ENCODE measurements at regions not wholly inside any gene's neighbourhood (a gene's known extent, or its start where the extent isn't known, plus 50 kb on each side); places are given as distances from the start of the nearest gene placed in this dataset.

GRCh38 chr7:68748934-68749900, 849.1 kb upstream of the AUTS2 start:
- H3K4me3 ChIP-seq (ENCODE audit: low read depth in 1 of 5, low read length in 5 of 5), result no peak overlapping the region
- H3K36me3 ChIP-seq (ENCODE audit: control insufficient read depth in 5 of 5, insufficient read depth in 5 of 5, low read length in 5 of 5), result no peaks in the 10 kb centered on the region
- no peak overlapping the region for H3K27ac ChIP-seq (ENCODE audit: low read depth, low read length)
- H3K27me3 ChIP-seq (ENCODE audit: control insufficient read depth in 5 of 5, insufficient read depth in 4 of 5, low read length in 5 of 5), result no peaks in the 10 kb centered on the region
- no peak overlapping the region for H3K9ac ChIP-seq (ENCODE audit: low read length in 5 of 5)
- no peaks in the 10 kb centered on the region for H3K9me3 ChIP-seq (ENCODE audit: control insufficient read depth in 5 of 5, low read length in 5 of 5)
- H3K4me1 ChIP-seq (ENCODE audit: control insufficient read depth in 5 of 5, insufficient read depth in 5 of 5, low read length in 5 of 5), result peaks cover 0 to 10% (median 4%) of the 10 kb centered on the region in 5 donors

GRCh38 chr7:68752485-68753178, 845.6 kb upstream of the AUTS2 start:
- peaks cover 0 to 10% (median 4%) of the 10 kb centered on the region in 5 donors for H3K4me1 ChIP-seq (ENCODE audit: control insufficient read depth in 5 of 5, insufficient read depth in 5 of 5, low read length in 5 of 5)
- no peaks in the 10 kb centered on the region for H3K27me3 ChIP-seq (ENCODE audit: control insufficient read depth in 5 of 5, insufficient read depth in 4 of 5, low read length in 5 of 5)
- H3K36me3 ChIP-seq (ENCODE audit: control insufficient read depth in 5 of 5, insufficient read depth in 5 of 5, low read length in 5 of 5), result no peaks in the 10 kb centered on the region
- H3K9me3 ChIP-seq (ENCODE audit: control insufficient read depth in 5 of 5, low read length in 5 of 5), result no peaks in the 10 kb centered on the region
- no peak overlapping the region for H3K4me3 ChIP-seq (ENCODE audit: low read depth in 1 of 5, low read length in 5 of 5)
- no peak overlapping the region for H3K27ac ChIP-seq (ENCODE audit: low read depth, low read length)
- H3K9ac ChIP-seq (ENCODE audit: low read length in 5 of 5), result no peak overlapping the region

- Histone ChIP-seq H3K4me1 (ENCODE audit: control insufficient read depth in 5 of 5, insufficient read depth in 5 of 5, low read length in 5 of 5) (peaks cover 0 to 10% (median 4%) of the 10 kb centered on the region in 5 donors), H3K27ac (ENCODE audit: low read depth, low read length) (no peak overlapping the region)
Observed at GRCh38 chr7:68754414-68754813, 843.9 kb upstream of the AUTS2 start.

GRCh38 chr7:68756986-68757495, 841.2 kb upstream of the AUTS2 start:
- H3K27ac ChIP-seq (ENCODE audit: low read depth, low read length), result no peak overlapping the region
- H3K27me3 ChIP-seq (ENCODE audit: control insufficient read depth in 5 of 5, insufficient read depth in 4 of 5, low read length in 5 of 5), result no peaks in the 10 kb centered on the region
- H3K9me3 ChIP-seq (ENCODE audit: control insufficient read depth in 5 of 5, low read length in 5 of 5), result peaks cover 0 to 4% (median 0%) of the 10 kb centered on the region in 5 donors
- peaks cover 0 to 10% (median 4%) of the 10 kb centered on the region in 5 donors for H3K4me1 ChIP-seq (ENCODE audit: control insufficient read depth in 5 of 5, insufficient read depth in 5 of 5, low read length in 5 of 5)
- no peaks in the 10 kb centered on the region for H3K36me3 ChIP-seq (ENCODE audit: control insufficient read depth in 5 of 5, insufficient read depth in 5 of 5, low read length in 5 of 5)
- no peak overlapping the region for H3K9ac ChIP-seq (ENCODE audit: low read length in 5 of 5)
- H3K4me3 ChIP-seq (ENCODE audit: low read depth in 1 of 5, low read length in 5 of 5), result no peak overlapping the region

More at GRCh38 chr7:68754414-68754813, 843.9 kb upstream of the AUTS2 start:
- H3K4me3 ChIP-seq (ENCODE audit: low read depth in 1 of 5, low read length in 5 of 5), result no peak overlapping the region
- H3K9me3 ChIP-seq (ENCODE audit: control insufficient read depth in 5 of 5, low read length in 5 of 5), result no peaks in the 10 kb centered on the region
- no peaks in the 10 kb centered on the region for H3K36me3 ChIP-seq (ENCODE audit: control insufficient read depth in 5 of 5, insufficient read depth in 5 of 5, low read length in 5 of 5)
- no peaks in the 10 kb centered on the region for H3K27me3 ChIP-seq (ENCODE audit: control insufficient read depth in 5 of 5, insufficient read depth in 4 of 5, low read length in 5 of 5)
- no peak overlapping the region for H3K9ac ChIP-seq (ENCODE audit: low read length in 5 of 5)

GRCh38 chr7:68760556-68760955, 837.7 kb upstream of the AUTS2 start:
- Histone ChIP-seq H3K27me3 (ENCODE audit: control insufficient read depth in 5 of 5, insufficient read depth in 4 of 5, low read length in 5 of 5) (no peaks in the 10 kb centered on the region), H3K9ac (ENCODE audit: low read length in 5 of 5) (no peak overlapping the region), H3K27ac (ENCODE audit: low read depth, low read length) (no peak overlapping the region), H3K4me3 (ENCODE audit: low read depth in 1 of 5, low read length in 5 of 5) (no peak overlapping the region), H3K9me3 (ENCODE audit: control insufficient read depth in 5 of 5, low read length in 5 of 5) (peaks cover 0 to 13% (median 2%) of the 10 kb centered on the region in 5 donors), H3K4me1 (ENCODE audit: control insufficient read depth in 5 of 5, insufficient read depth in 5 of 5, low read length in 5 of 5) (no peaks in the 10 kb centered on the region), H3K36me3 (ENCODE audit: control insufficient read depth in 5 of 5, insufficient read depth in 5 of 5, low read length in 5 of 5) (no peaks in the 10 kb centered on the region)

- no peaks in the 10 kb centered on the region for H3K27me3 ChIP-seq (ENCODE audit: control insufficient read depth in 5 of 5, insufficient read depth in 4 of 5, low read length in 5 of 5)
- H3K9ac ChIP-seq (ENCODE audit: low read length in 5 of 5), result no peak overlapping the region
- H3K4me3 ChIP-seq (ENCODE audit: low read depth in 1 of 5, low read length in 5 of 5), result no peak overlapping the region
- peaks cover 0 to 6% (median 2%) of the 10 kb centered on the region in 5 donors for H3K9me3 ChIP-seq (ENCODE audit: control insufficient read depth in 5 of 5, low read length in 5 of 5)
- no peak overlapping the region for H3K27ac ChIP-seq (ENCODE audit: low read depth, low read length)
- H3K4me1 ChIP-seq (ENCODE audit: control insufficient read depth in 5 of 5, insufficient read depth in 5 of 5, low read length in 5 of 5), result peaks cover 2 to 7% (median 6%) of the 10 kb centered on the region in 5 donors
- H3K36me3 ChIP-seq (ENCODE audit: control insufficient read depth in 5 of 5, insufficient read depth in 5 of 5, low read length in 5 of 5), result no peaks in the 10 kb centered on the region
Observed at GRCh38 chr7:68767462-68767861, 830.8 kb upstream of the AUTS2 start.

GRCh38 chr7:68770649-68771048, 827.6 kb upstream of the AUTS2 start:
- Histone ChIP-seq H3K4me3 (ENCODE audit: low read depth in 1 of 5, low read length in 5 of 5) (no peak overlapping the region), H3K9ac (ENCODE audit: low read length in 5 of 5) (no peak overlapping the region)

GRCh38 chr7:68776326-68776725, 821.9 kb upstream of the AUTS2 start:
- H3K4me3 ChIP-seq (ENCODE audit: low read depth in 1 of 5, low read length in 5 of 5), result no peak overlapping the region
- H3K4me1 ChIP-seq (ENCODE audit: control insufficient read depth in 5 of 5, insufficient read depth in 5 of 5, low read length in 5 of 5), result peaks cover 0 to 5% (median 0%) of the 10 kb centered on the region in 5 donors
- H3K36me3 ChIP-seq (ENCODE audit: control insufficient read depth in 5 of 5, insufficient read depth in 5 of 5, low read length in 5 of 5), result no peaks in the 10 kb centered on the region
- H3K27ac ChIP-seq (ENCODE audit: low read depth, low read length), result no peak overlapping the region
- no peaks in the 10 kb centered on the region for H3K27me3 ChIP-seq (ENCODE audit: control insufficient read depth in 5 of 5, insufficient read depth in 4 of 5, low read length in 5 of 5)
- H3K9ac ChIP-seq (ENCODE audit: low read length in 5 of 5), result no peak overlapping the region
- peaks cover 0 to 2% (median 0%) of the 10 kb centered on the region in 5 donors for H3K9me3 ChIP-seq (ENCODE audit: control insufficient read depth in 5 of 5, low read length in 5 of 5)

More at GRCh38 chr7:68770649-68771048, 827.6 kb upstream of the AUTS2 start:
- Histone ChIP-seq H3K9me3 (ENCODE audit: control insufficient read depth in 5 of 5, low read length in 5 of 5) (peaks cover 0 to 2% (median 0%) of the 10 kb centered on the region in 5 donors), H3K4me1 (ENCODE audit: control insufficient read depth in 5 of 5, insufficient read depth in 5 of 5, low read length in 5 of 5) (peaks cover 2 to 7% (median 6%) of the 10 kb centered on the region in 5 donors), H3K36me3 (ENCODE audit: control insufficient read depth in 5 of 5, insufficient read depth in 5 of 5, low read length in 5 of 5) (no peaks in the 10 kb centered on the region), H3K27ac (ENCODE audit: low read depth, low read length) (no peak overlapping the region), H3K27me3 (ENCODE audit: control insufficient read depth in 5 of 5, insufficient read depth in 4 of 5, low read length in 5 of 5) (no peaks in the 10 kb centered on the region)

GRCh38 chr7:68783684-68784083, 814.6 kb upstream of the AUTS2 start:
- Histone ChIP-seq H3K9ac (ENCODE audit: low read length in 5 of 5) (no peak overlapping the region), H3K4me1 (ENCODE audit: control insufficient read depth in 5 of 5, insufficient read depth in 5 of 5, low read length in 5 of 5) (no peaks in the 10 kb centered on the region), H3K4me3 (ENCODE audit: low read depth in 1 of 5, low read length in 5 of 5) (no peak overlapping the region), H3K36me3 (ENCODE audit: control insufficient read depth in 5 of 5, insufficient read depth in 5 of 5, low read length in 5 of 5) (no peaks in the 10 kb centered on the region), H3K27ac (ENCODE audit: low read depth, low read length) (no peak overlapping the region), H3K27me3 (ENCODE audit: control insufficient read depth in 5 of 5, insufficient read depth in 4 of 5, low read length in 5 of 5) (no peaks in the 10 kb centered on the region), H3K9me3 (ENCODE audit: control insufficient read depth in 5 of 5, low read length in 5 of 5) (no peaks in the 10 kb centered on the region)

GRCh38 chr7:68785036-68785435, 813.2 kb upstream of the AUTS2 start:
- H3K9ac ChIP-seq (ENCODE audit: low read length in 5 of 5), result no peak overlapping the region
- no peaks in the 10 kb centered on the region for H3K9me3 ChIP-seq (ENCODE audit: control insufficient read depth in 5 of 5, low read length in 5 of 5)
- H3K4me3 ChIP-seq (ENCODE audit: low read depth in 1 of 5, low read length in 5 of 5), result no peak overlapping the region
- H3K27ac ChIP-seq (ENCODE audit: low read depth, low read length), result no peak overlapping the region
- no peaks in the 10 kb centered on the region for H3K4me1 ChIP-seq (ENCODE audit: control insufficient read depth in 5 of 5, insufficient read depth in 5 of 5, low read length in 5 of 5)
- H3K27me3 ChIP-seq (ENCODE audit: control insufficient read depth in 5 of 5, insufficient read depth in 4 of 5, low read length in 5 of 5), result no peaks in the 10 kb centered on the region
- no peaks in the 10 kb centered on the region for H3K36me3 ChIP-seq (ENCODE audit: control insufficient read depth in 5 of 5, insufficient read depth in 5 of 5, low read length in 5 of 5)
